Esophagus muscularis mucosa (tissue), 4 donors: ENCODE measurements at regions not wholly inside any gene's neighbourhood (a gene's known extent, or its start where the extent isn't known, plus 50 kb on each side); places are given as distances from the start of the nearest gene placed in this dataset.

Experiments
- DNase-seq: peaks from one replicate; pipeline ENCODE4 v3.0.0-alpha.2; 2017; ENCODE audit errors: extremely low spot score
- H3K27ac ChIP-seq, 4 donors: fragments of 200-600 bp; sonication (generic); replicated peaks in 1 of 4; 1 replicate in 3 of 4; 2 replicates in 1 of 4; pipeline ENCODE4 v1.5.1; 2016 to 2019; ENCODE audit warnings: mild to moderate bottlenecking in 1 of 4
- H3K27me3 ChIP-seq, 4 donors: fragments of 200-600 bp; sonication (generic); one replicate each; pipeline versions ENCODE4 v1.5.1 to v1.6.0; 2016 to 2019
- H3K36me3 ChIP-seq, 4 donors: fragments of 200-600 bp; sonication (generic); one replicate each; pipeline ENCODE4 v1.5.1; 2016 to 2019
- H3K4me1 ChIP-seq, 4 donors: fragments of 200-600 bp; sonication (generic); one replicate each; pipeline ENCODE4 v1.5.1; 2016 to 2019
- H3K4me3 ChIP-seq, 4 donors: fragments of 200-600 bp; sonication (generic); 1 replicate in 2 of 4; 2 replicates in 2 of 4; pipeline ENCODE4 v1.5.1; 2016 to 2019; ENCODE audit warnings: mild to moderate bottlenecking in 4 of 4, moderate library complexity in 1 of 4
- H3K9me3 ChIP-seq, 4 donors: fragments of 200-600 bp; sonication (generic); 1 replicate in 3 of 4; 2 replicates in 1 of 4; pipeline ENCODE4 v1.5.1; 2016 to 2019
- CTCF ChIP-seq, 3 experiments: fragments of 200-600 bp in 2 of 3; fragments of 450-650 bp in 1 of 3; sonication (generic) in 2 of 3; IDR thresholded peaks; one replicate each; pipeline ENCODE4 v1.5.1; 2017 to 2019; ENCODE audit warnings: antibody characterized with exemption in 3 of 3, mild to moderate bottlenecking in 2 of 3, moderate library complexity in 1 of 3
- EP300 ChIP-seq: sonication (generic); formaldehyde crosslinking; IDR thresholded peaks from one replicate; pipeline ENCODE4 v1.6.1; 2017; ENCODE audit warnings: antibody characterized with exemption
- POLR2A ChIP-seq: fragments of 450-650 bp; IDR thresholded peaks from one replicate; pipeline ENCODE4 v1.6.1; 2017; ENCODE audit warnings: antibody characterized with exemption, moderate library complexity, mild to moderate bottlenecking, low read depth
- POLR2AphosphoS5 ChIP-seq, 2 donors: sonication (generic); formaldehyde crosslinking; IDR thresholded peaks; one replicate each; pipeline ENCODE4 v1.6.1; 2017; ENCODE audit warnings: antibody characterized with exemption in 2 of 2
- WGBS: methylation state at CpG from one replicate; pipeline ENCODE4 v1.1.5; 2018; 5-methylcytosine and 5-hydroxymethylcytosine counted together
- intact Hi-C: fragments of 100-400 bp; cut with DNase I; formaldehyde crosslinking; loops from one replicate; pipeline ENCODE4 v1.15.1; 2023

DNA sequence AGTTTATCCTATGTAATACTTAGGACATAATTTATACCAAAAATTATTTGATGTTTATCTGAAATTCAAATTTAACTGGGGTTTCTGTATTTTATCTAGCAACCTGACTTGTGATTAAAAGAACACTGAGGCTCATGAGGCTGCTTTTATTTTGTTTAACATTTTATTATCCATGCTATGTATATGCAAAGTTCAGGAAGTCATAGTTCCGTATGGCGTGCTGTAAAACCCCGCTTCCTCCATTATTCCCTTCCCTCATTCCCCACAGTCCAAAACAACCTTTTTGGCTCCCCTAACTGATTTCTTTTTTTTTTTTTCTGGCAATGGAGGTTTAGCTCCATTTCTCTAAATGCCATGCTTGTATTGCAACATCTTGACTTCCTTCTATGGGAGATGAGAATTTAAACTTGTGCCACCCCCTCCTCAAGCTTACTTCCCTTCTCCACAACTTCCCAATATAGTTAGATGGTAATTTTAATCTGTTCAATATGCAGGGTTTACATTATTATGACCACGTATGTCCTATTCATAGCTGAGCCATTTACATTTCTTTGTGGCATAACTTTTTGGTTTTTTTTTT is 138.0 kb upstream of the DNAH14 start:
- H3K27me3 ChIP-seq, result no peaks in the 10 kb centered on the region
- intact Hi-C loops, result no loop called here
- H3K4me3 ChIP-seq, result no peak overlapping the region
- TF ChIP-seq POLR2A (no peak), CTCF (IDR thresholded peaks at IDR 0.05) (no peak), POLR2AphosphoS5 (IDR thresholded peaks at IDR 0.05) (no peak), EP300 (no peak)
- no peak for DNase-seq
- no peaks in the 10 kb centered on the region for H3K36me3 ChIP-seq
- H3K4me1 ChIP-seq, result no peaks in the 10 kb centered on the region
- 79% methylated on average over 4 of the region's 4 CpGs for WGBS
- no peak overlapping the region for H3K27ac ChIP-seq
- H3K9me3 ChIP-seq, result no peaks in the 10 kb centered on the region

GRCh38 chr1:224795591-224795990 is 133.9 kb upstream of the DNAH14 start:
- TF ChIP-seq CTCF (IDR thresholded peaks at IDR 0.05) (no peak), POLR2A (no peak), EP300 (no peak), POLR2AphosphoS5 (IDR thresholded peaks at IDR 0.05) (no peak)
- intact Hi-C loops, result no loop called here
- no peaks in the 10 kb centered on the region for H3K27me3 ChIP-seq
- no peak overlapping the region for H3K4me3 ChIP-seq
- H3K27ac ChIP-seq, result no peak overlapping the region
- H3K9me3 ChIP-seq, result no peaks in the 10 kb centered on the region
- no peaks in the 10 kb centered on the region for H3K36me3 ChIP-seq
- peak; percentile 66 for DNase-seq
- 100% methylated on average over 1 of the region's 2 CpGs for WGBS
- H3K4me1 ChIP-seq, result no peaks in the 10 kb centered on the region

GRCh38 chr1:224799083-224799482 is 130.4 kb upstream of the DNAH14 start:
- WGBS, result 73% methylated on average over 3 of the region's 3 CpGs
- Histone ChIP-seq H3K9me3 (no peaks in the 10 kb centered on the region), H3K27ac (no peak overlapping the region), H3K36me3 (no peaks in the 10 kb centered on the region), H3K4me3 (no peak overlapping the region), H3K4me1 (no peaks in the 10 kb centered on the region), H3K27me3 (no peaks in the 10 kb centered on the region)
- DNase-seq, result peak; percentile 7
- TF ChIP-seq POLR2AphosphoS5 (IDR thresholded peaks at IDR 0.05) (no peak), POLR2A (no peak), CTCF (IDR thresholded peaks at IDR 0.05) (no peak), EP300 (no peak)
- intact Hi-C loops, result no loop called here

DNA sequence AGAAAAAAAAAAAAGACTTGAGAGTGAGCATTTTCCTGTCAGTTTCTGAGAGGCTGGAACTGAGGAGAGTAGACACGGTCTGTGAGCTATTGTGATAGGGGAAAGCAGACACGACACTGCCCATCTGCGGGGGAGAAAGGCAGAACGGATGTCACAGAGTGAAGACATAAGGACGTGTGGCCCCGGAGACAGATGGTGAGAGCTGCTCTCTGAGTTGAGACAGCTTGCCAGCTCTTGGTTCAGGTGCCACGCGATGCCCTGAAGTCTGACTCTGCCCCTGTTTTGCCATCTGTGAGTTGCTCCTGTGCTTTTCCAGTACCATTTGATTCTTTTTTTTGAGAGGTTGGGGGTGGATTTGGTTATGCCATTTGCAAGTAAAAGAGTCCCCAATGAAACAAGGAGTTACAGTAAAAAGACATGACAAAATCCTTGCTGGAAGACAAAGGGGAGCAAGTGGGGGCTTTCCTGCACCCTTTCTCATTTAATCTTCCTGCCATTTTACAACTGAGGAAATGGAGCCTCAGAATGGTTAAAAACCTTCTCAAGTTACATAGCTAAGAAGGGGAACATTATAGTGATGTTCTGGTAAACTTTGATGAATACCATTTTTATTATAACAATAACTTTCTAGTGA is 128.9 kb upstream of the DNAH14 start:
- TF ChIP-seq CTCF (IDR thresholded peaks at IDR 0.05) (no peak), POLR2A (no peak), POLR2AphosphoS5 (IDR thresholded peaks at IDR 0.05) (no peak), EP300 (no peak)
- H3K4me1 ChIP-seq, result no peaks in the 10 kb centered on the region
- no peaks in the 10 kb centered on the region for H3K27me3 ChIP-seq
- intact Hi-C loops, result no loop called here
- DNase-seq, result peak; percentile 74
- no peaks in the 10 kb centered on the region for H3K36me3 ChIP-seq
- no peak overlapping the region for H3K27ac ChIP-seq
- H3K9me3 ChIP-seq, result no peaks in the 10 kb centered on the region
- 55% methylated on average over 8 of the region's 8 CpGs for WGBS
- no peak overlapping the region for H3K4me3 ChIP-seq
